IMR-90 (cell line): ENCODE measurements at regions not wholly inside any gene's neighbourhood (a gene's known extent, or its start where the extent isn't known, plus 50 kb on each side); places are given as distances from the start of the nearest gene placed in this dataset.

Source experiments
- CTCF ChIP-seq: conservative IDR thresholded peaks from 2 replicates; pipeline ENCODE4 v1.5.1; 2012; ENCODE audit warnings: mild to moderate bottlenecking, low read depth, low read length, improper control_type of control experiment
- POLR2A ChIP-seq: IDR thresholded peaks from 2 replicates; pipeline ENCODE4 v1.6.1; 2012; ENCODE audit warnings: mild to moderate bottlenecking, low read depth, low read length
- RCOR1 ChIP-seq: IDR thresholded peaks from 2 replicates; pipeline ENCODE4 v1.6.1; 2012; ENCODE audit warnings: mild to moderate bottlenecking, low read length, improper control_type of control experiment; ENCODE audit not compliant: insufficient replicate concordance
- RFX5 ChIP-seq: IDR thresholded peaks from 2 replicates; pipeline ENCODE4 v1.8.0; 2012; ENCODE audit warnings: low read depth, mild to moderate bottlenecking, low read length, moderate library complexity
- USF2 ChIP-seq: fragments of 150-350 bp; IDR thresholded peaks from 2 replicates; pipeline ENCODE4 v1.6.1; 2017; ENCODE audit warnings: mild to moderate bottlenecking, antibody characterized with exemption, low read length, low read depth

- TF ChIP-seq CTCF (no peak), RFX5 (no peak), USF2 (no peak), RCOR1 (no peak), POLR2A (no peak)
These were observed 55.3 kb upstream of the FZD7 start for GRCh38 chr2:201978333-201978732.
